ENCODE measurements at regions not wholly inside any gene's neighbourhood (a gene's known extent, or its start where the extent isn't known, plus 50 kb on each side); places are given as distances from the start of the nearest gene placed in this dataset.
A peak's percentile ranks its signal among the peaks of the same experiment; 100 is the strongest.

GRCh38 chr5:124524552-124525232 lies 221.7 kb downstream of the ZNF608 start:
- 86% methylated on average over 5 of the region's 6 CpGs for WGBS (ENCODE audit: insufficient coverage)
- intact Hi-C loops (cut with micrococcal nuclease), result no loop called here
- Mint-ChIP-seq H3K4me3 (no peak overlapping the region), H3K27ac (peak overlapping the region in 1 of 7 donors; percentile 30), H3K4me1 (peaks cover under 1% of the 10 kb centered on the region), H3K9me3 (peaks cover 0 to 4% (median 0%) of the 10 kb centered on the region in 7 donors), H3K27me3 (ENCODE audit: low read depth in 3 of 3) (peaks cover 0 to 4% (median 3%) of the 10 kb centered on the region in 3 donors), H3K36me3 (no peaks in the 10 kb centered on the region)
- TF ChIP-seq CTCF (IDR thresholded peaks at IDR 0.05), result no peak
- H3K79me2 ChIP-seq (ENCODE audit: insufficient read depth, low read length), result no peaks in the 10 kb centered on the region
- DNase-seq, result no peak
- H3K36me3 ChIP-seq (replicated peaks in 1 of 2; ENCODE audit: control insufficient read depth in 1 of 2, insufficient read depth in 2 of 2, low read length in 2 of 2), result no peaks in the 10 kb centered on the region
- H3K27ac ChIP-seq (ENCODE audit: low read depth in 1 of 2, low read length in 2 of 2), result no peak overlapping the region
- H3K4me3 ChIP-seq (replicated peaks in 1 of 3; ENCODE audit: low read depth in 2 of 3, low read length in 3 of 3), result no peak overlapping the region
- no peak overlapping the region for H3K9ac ChIP-seq (ENCODE audit: insufficient read depth, low read length, poor library complexity, severe bottlenecking)
- H4K20me1 ChIP-seq (ENCODE audit: insufficient read depth, low read length), result no peaks in the 10 kb centered on the region
- H3K4me1 ChIP-seq (ENCODE audit: control insufficient read depth in 1 of 2, insufficient read depth in 2 of 2, low read length in 2 of 2), result no peaks in the 10 kb centered on the region
- no peaks in the 10 kb centered on the region for H3K9me3 ChIP-seq (replicated peaks in 1 of 2; ENCODE audit: control insufficient read depth in 1 of 2, insufficient read depth in 1 of 2, low read length in 2 of 2)
- no peak overlapping the region for H3K4me2 ChIP-seq (replicated peaks; ENCODE audit: extremely low read depth, low read length, poor library complexity, severe bottlenecking)
- H2AFZ ChIP-seq (ENCODE audit: insufficient read depth, low read depth, low read length, poor library complexity, severe bottlenecking), result no peak overlapping the region
- no peaks in the 10 kb centered on the region for H3K27me3 ChIP-seq (ENCODE audit: control insufficient read depth in 2 of 2, insufficient read depth in 2 of 2, low read length in 2 of 2)

GRCh38 chr5:124523897-124524296 lies 222.5 kb downstream of the ZNF608 start:
- WGBS (ENCODE audit: insufficient coverage), result no CpG with 5 or more reads among the region's 5 CpGs
- H3K4me2 ChIP-seq (replicated peaks; ENCODE audit: extremely low read depth, low read length, poor library complexity, severe bottlenecking), result no peak overlapping the region

More at GRCh38 chr5:124523897-124524296, 222.5 kb downstream of the ZNF608 start:
- Mint-ChIP-seq H3K27me3 (ENCODE audit: low read depth in 3 of 3) (peaks cover 0 to 4% (median 3%) of the 10 kb centered on the region in 3 donors), H3K4me1 (peaks cover 6% of the 10 kb centered on the region), H3K27ac (no peak overlapping the region), H3K4me3 (no peak overlapping the region), H3K36me3 (no peaks in the 10 kb centered on the region), H3K9me3 (peaks cover 0 to 4% (median 0%) of the 10 kb centered on the region in 7 donors)
- Histone ChIP-seq H3K4me1 (ENCODE audit: control insufficient read depth in 1 of 2, insufficient read depth in 2 of 2, low read length in 2 of 2) (no peaks in the 10 kb centered on the region), H3K9me3 (replicated peaks in 1 of 2; ENCODE audit: control insufficient read depth in 1 of 2, insufficient read depth in 1 of 2, low read length in 2 of 2) (no peaks in the 10 kb centered on the region), H4K20me1 (ENCODE audit: insufficient read depth, low read length) (no peaks in the 10 kb centered on the region), H3K27ac (ENCODE audit: low read depth in 1 of 2, low read length in 2 of 2) (no peak overlapping the region), H2AFZ (ENCODE audit: insufficient read depth, low read depth, low read length, poor library complexity, severe bottlenecking) (no peak overlapping the region), H3K36me3 (replicated peaks in 1 of 2; ENCODE audit: control insufficient read depth in 1 of 2, insufficient read depth in 2 of 2, low read length in 2 of 2) (no peaks in the 10 kb centered on the region), H3K79me2 (ENCODE audit: insufficient read depth, low read length) (no peaks in the 10 kb centered on the region), H3K4me3 (replicated peaks in 1 of 3; ENCODE audit: low read depth in 2 of 3, low read length in 3 of 3) (no peak overlapping the region), H3K9ac (ENCODE audit: insufficient read depth, low read length, poor library complexity, severe bottlenecking) (no peak overlapping the region), H3K27me3 (ENCODE audit: control insufficient read depth in 2 of 2, insufficient read depth in 2 of 2, low read length in 2 of 2) (no peaks in the 10 kb centered on the region)
- intact Hi-C loops (cut with micrococcal nuclease), result no loop called here
- TF ChIP-seq CTCF (IDR thresholded peaks at IDR 0.05), result no peak
- no peak for DNase-seq

Data from CD14-positive monocyte (primary cell).